ENCODE measurements at regions not wholly inside any gene's neighbourhood (a gene's known extent, or its start where the extent isn't known, plus 50 kb on each side); places are given as distances from the start of the nearest gene placed in this dataset.

GRCh38 chr16:86289304-86289703 lies 221.0 kb upstream of the FOXF1 start:
- DNase-seq (ENCODE audit: low read depth, low spot score), result no peak
- no peak overlapping the region for H2AFZ ChIP-seq (ENCODE audit: low read depth, low read length, poor library complexity, severe bottlenecking)
- peaks cover 73% of the 10 kb centered on the region for H3K27me3 ChIP-seq (ENCODE audit: insufficient read depth, low read length)
- no peak overlapping the region for H3K4me3 ChIP-seq (replicated peaks in 1 of 2; ENCODE audit: low read depth in 1 of 2, low read length in 2 of 2)
- TF ChIP-seq EGR1 (IDR thresholded peaks at IDR 0.05; ENCODE audit: low read depth), result no peak
- TF ChIP-seq CEBPB (IDR thresholded peaks at IDR 0.05; ENCODE audit: low read depth), result no peak
- TF ChIP-seq RAD21 (IDR thresholded peaks at IDR 0.05; ENCODE audit: low read depth), result no peak
- no peak for TF ChIP-seq JUND (IDR thresholded peaks at IDR 0.05)
- no peak for TF ChIP-seq MAX (IDR thresholded peaks at IDR 0.05)
- TF ChIP-seq ZNF274 (IDR thresholded peaks at IDR 0.05; ENCODE audit: low read depth, low read length), result no peak
- TF ChIP-seq FOSL1 (IDR thresholded peaks at IDR 0.05; ENCODE audit: low read depth), result no peak
- no peak for TF ChIP-seq CBX3 (IDR thresholded peaks at IDR 0.05; ENCODE audit: low read depth)
- intact Hi-C loops (cut with micrococcal nuclease), result no loop called here
- H3K9ac ChIP-seq (ENCODE audit: low read length), result no peak overlapping the region
- no TSS peak for BruUV-seq (replicated peaks)
- ATAC-seq, result no peak
- H4K20me1 ChIP-seq (ENCODE audit: insufficient read depth), result no peaks in the 10 kb centered on the region
- H3K36me3 ChIP-seq (ENCODE audit: control insufficient read depth in 1 of 2, insufficient read depth in 2 of 2, low read length in 2 of 2), result no peaks in the 10 kb centered on the region
- ChIA-PET CTCF (no interaction called here), RAD21 (ENCODE audit: low non-redundant PET in 1 of 2, low total read pairs in 2 of 2, uncharacterized antibody in 2 of 2, unreplicated experiment in 2 of 2) (no interaction called here), POLR2A (no interaction called here)
- H3K9me3 ChIP-seq (ENCODE audit: control insufficient read depth in 1 of 2, insufficient read depth in 1 of 2, low read depth in 1 of 2, low read length in 2 of 2), result no peaks in the 10 kb centered on the region
- no peak overlapping the region for H3K4me2 ChIP-seq (ENCODE audit: low read length)
- H3K27ac ChIP-seq (ENCODE audit: low read depth, low read length), result no peak overlapping the region
- no peaks in the 10 kb centered on the region for H3K4me1 ChIP-seq (ENCODE audit: control insufficient read depth in 1 of 2, insufficient read depth in 2 of 2, low read length in 2 of 2)
- H3K79me2 ChIP-seq (ENCODE audit: insufficient read depth, low read length), result no peaks in the 10 kb centered on the region
- no peaks in the 10 kb centered on the region for H3K9me2 ChIP-seq (ENCODE audit: insufficient read depth)

- Histone ChIP-seq H3K79me2 (ENCODE audit: insufficient read depth, low read length) (no peaks in the 10 kb centered on the region), H3K4me3 (replicated peaks in 1 of 2; ENCODE audit: low read depth in 1 of 2, low read length in 2 of 2) (no peak overlapping the region), H3K36me3 (ENCODE audit: control insufficient read depth in 1 of 2, insufficient read depth in 2 of 2, low read length in 2 of 2) (no peaks in the 10 kb centered on the region), H3K9ac (ENCODE audit: low read length) (no peak overlapping the region), H3K9me3 (ENCODE audit: control insufficient read depth in 1 of 2, insufficient read depth in 1 of 2, low read depth in 1 of 2, low read length in 2 of 2) (no peaks in the 10 kb centered on the region), H4K20me1 (ENCODE audit: insufficient read depth) (no peaks in the 10 kb centered on the region), H3K27me3 (ENCODE audit: insufficient read depth, low read length) (peaks cover 73% of the 10 kb centered on the region), H3K4me2 (ENCODE audit: low read length) (no peak overlapping the region), H3K27ac (ENCODE audit: low read depth, low read length) (no peak overlapping the region), H2AFZ (ENCODE audit: low read depth, low read length, poor library complexity, severe bottlenecking) (no peak overlapping the region), H3K9me2 (ENCODE audit: insufficient read depth) (no peaks in the 10 kb centered on the region), H3K4me1 (ENCODE audit: control insufficient read depth in 1 of 2, insufficient read depth in 2 of 2, low read length in 2 of 2) (no peaks in the 10 kb centered on the region)
- ChIA-PET RAD21 (ENCODE audit: low non-redundant PET in 1 of 2, low total read pairs in 2 of 2, uncharacterized antibody in 2 of 2, unreplicated experiment in 2 of 2) (no interaction called here), POLR2A (no interaction called here), CTCF (no interaction called here)
- ATAC-seq (no peak), DNase-seq (ENCODE audit: low read depth, low spot score) (no peak)
- TF ChIP-seq TCF7L2 (IDR thresholded peaks at IDR 0.05; ENCODE audit: borderline replicate concordance, extremely low read depth, insufficient read depth, insufficient read length) (no peak), EZH2 (IDR thresholded peaks at IDR 0.05) (no peak), POLR2A (IDR thresholded peaks at IDR 0.05; ENCODE audit: borderline replicate concordance, extremely low read depth, insufficient read depth, insufficient read length) (no peak), POLR2AphosphoS5 (IDR thresholded peaks at IDR 0.05; ENCODE audit: low read depth, low read length) (no peak), EGR1 (IDR thresholded peaks at IDR 0.05; ENCODE audit: low read depth) (no peak), CBX3 (IDR thresholded peaks at IDR 0.05; ENCODE audit: low read depth) (no peak), MAX (IDR thresholded peaks at IDR 0.05) (no peak), SIN3A (IDR thresholded peaks at IDR 0.05; ENCODE audit: low read depth) (no peak), FOSL1 (IDR thresholded peaks at IDR 0.05; ENCODE audit: low read depth) (no peak), SP1 (IDR thresholded peaks at IDR 0.05; ENCODE audit: low read depth) (no peak)
- TF ChIP-seq, protein P1, sequence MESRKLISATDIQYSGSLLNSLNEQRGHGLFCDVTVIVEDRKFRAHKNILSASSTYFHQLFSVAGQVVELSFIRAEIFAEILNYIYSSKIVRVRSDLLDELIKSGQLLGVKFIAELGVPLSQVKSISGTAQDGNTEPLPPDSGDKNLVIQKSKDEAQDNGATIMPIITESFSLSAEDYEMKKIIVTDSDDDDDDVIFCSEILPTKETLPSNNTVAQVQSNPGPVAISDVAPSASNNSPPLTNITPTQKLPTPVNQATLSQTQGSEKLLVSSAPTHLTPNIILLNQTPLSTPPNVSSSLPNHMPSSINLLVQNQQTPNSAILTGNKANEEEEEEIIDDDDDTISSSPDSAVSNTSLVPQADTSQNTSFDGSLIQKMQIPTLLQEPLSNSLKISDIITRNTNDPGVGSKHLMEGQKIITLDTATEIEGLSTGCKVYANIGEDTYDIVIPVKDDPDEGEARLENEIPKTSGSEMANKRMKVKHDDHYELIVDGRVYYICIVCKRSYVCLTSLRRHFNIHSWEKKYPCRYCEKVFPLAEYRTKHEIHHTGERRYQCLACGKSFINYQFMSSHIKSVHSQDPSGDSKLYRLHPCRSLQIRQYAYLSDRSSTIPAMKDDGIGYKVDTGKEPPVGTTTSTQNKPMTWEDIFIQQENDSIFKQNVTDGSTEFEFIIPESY (IDR thresholded peaks at IDR 0.05; ENCODE audit: extremely low read depth, insufficient replicate concordance, low read length), result no peak
- intact Hi-C loops (cut with micrococcal nuclease), result no loop called here
- BruUV-seq (replicated peaks), result no TSS peak
Observed at GRCh38 chr16:86289907-86290306, 220.4 kb upstream of the FOXF1 start.
